NOMO-1 treated with DMSO at 0.1 percent for 48 hours (cell line): ENCODE measurements at regions not wholly inside any gene's neighbourhood (a gene's known extent, or its start where the extent isn't known, plus 50 kb on each side); places are given as distances from the start of the nearest gene placed in this dataset.
A peak's percentile ranks its signal among the peaks of the same experiment; 100 is the strongest.

ENCODE experiments used
- DNase-seq: peaks from one replicate; lab custom pipeline; 2025; ENCODE audit not compliant: unreplicated experiment; lab: John Stamatoyannopoulos, UW

DNA sequence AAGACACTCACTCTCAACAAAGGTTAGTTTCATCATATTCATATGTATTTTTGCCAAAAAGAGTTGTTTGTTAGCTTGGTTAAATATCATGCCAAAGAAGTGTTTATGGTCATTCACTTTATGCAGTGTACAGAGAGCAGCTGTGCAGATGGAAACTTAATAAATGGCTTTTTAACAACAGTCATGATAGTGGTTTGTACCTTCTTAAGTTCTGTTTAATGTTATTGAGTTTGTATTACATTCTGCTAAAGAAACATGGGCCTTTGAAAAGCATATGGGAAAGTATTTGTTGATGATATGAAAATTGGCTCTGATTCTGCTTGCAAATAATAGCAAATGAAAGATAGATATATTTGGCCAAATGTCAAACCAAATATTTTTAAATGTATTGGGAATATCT is 607.3 kb downstream of the NCAM2 start:
- no peak for DNase-seq

- no peak for DNase-seq
These were observed 607.8 kb downstream of the NCAM2 start for GRCh38 chr21:21606041-21606440.

DNA sequence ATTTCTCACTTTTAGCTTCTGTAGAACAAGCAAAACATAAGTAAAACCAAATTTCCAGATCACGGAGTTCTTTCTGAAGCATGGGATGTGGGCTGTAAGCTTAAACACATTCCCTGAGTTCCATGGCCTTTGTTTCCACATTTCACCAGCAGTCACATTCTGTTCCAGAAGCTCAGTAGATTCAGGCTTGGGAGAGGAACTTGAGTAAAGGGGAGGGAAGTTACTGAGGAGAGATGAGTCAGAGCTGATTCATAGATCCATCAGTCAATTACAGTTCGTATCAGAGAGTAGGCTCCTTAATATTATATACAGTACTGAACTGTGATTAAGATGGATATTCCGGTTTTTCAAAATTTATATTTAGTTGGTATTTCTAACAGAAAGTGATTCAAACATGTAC is 614.3 kb downstream of the NCAM2 start:
- peak; percentile 3 for DNase-seq

DNA sequence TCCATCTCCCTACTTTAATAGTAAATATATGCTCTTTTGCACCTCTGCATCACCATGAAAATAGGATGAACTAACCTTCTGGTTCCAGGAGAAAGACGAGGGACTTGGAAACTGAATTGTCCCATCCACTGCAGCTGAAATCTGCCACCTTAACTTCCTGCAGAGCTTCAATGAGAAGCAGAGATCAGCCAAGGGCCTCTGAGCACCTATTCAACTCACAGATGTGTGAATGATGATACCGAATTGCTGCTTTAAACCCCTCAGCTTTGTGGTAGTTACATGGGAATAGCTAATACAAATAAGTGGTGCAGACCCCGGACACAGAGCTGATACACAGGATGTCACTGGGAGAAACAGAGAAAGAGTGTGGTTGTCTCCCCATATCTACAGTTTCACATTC is 616.8 kb downstream of the NCAM2 start:
- no peak for DNase-seq

- no peak for DNase-seq
These were observed 624.4 kb downstream of the NCAM2 start for GRCh38 chr21:21622460-21623234.

- no peak for DNase-seq
These were observed 626.5 kb downstream of the NCAM2 start for GRCh38 chr21:21624674-21625073.

DNA sequence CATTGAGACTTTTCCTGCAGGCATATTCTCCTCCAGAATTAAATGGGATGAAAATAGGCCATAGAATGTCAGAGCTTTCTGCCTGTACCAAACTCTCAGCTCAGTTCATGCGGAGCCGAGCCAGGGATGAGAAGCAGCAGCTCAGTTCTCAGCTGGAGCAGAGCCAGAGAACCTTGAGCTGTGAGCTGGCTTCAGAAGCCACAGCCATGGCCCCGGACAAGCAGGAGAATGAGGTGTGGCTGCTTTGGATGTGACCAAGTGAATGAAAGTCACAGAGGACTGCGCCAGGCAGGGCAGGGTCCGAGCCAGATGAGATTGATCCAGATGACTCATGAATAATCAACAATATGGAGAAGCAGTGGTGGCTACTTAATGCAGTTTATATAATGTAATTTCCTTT is 633.8 kb downstream of the NCAM2 start:
- DNase-seq, result no peak

GRCh38 chr21:21632926-21633325 is 634.7 kb downstream of the NCAM2 start:
- no peak for DNase-seq

- no peak for DNase-seq
These were observed 663.5 kb downstream of the NCAM2 start for GRCh38 chr21:21661741-21662140.

GRCh38 chr21:21662776-21663175 is 664.6 kb downstream of the NCAM2 start:
- DNase-seq, result no peak

DNA sequence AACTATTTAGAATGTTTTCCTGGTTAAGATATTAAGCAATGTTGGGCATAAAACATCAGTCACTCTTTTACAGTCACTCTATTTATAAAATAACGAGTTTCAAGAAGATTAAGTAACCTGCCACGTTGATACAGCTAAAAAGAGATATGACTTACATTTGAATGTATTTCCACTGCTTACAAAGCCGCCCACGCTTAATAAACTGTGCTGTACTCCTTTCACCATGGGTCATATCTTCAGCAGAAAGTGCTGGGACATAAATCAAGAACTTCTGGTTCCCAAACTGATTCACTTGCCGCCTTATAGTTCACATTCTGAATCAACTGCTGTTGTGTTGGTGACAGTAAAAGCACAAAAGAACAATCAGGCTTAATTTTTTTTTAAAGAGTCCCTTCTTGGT is 666.7 kb downstream of the NCAM2 start:
- no peak for DNase-seq

- DNase-seq, result no peak
These were observed 668.5 kb downstream of the NCAM2 start for GRCh38 chr21:21666689-21667088.

DNA sequence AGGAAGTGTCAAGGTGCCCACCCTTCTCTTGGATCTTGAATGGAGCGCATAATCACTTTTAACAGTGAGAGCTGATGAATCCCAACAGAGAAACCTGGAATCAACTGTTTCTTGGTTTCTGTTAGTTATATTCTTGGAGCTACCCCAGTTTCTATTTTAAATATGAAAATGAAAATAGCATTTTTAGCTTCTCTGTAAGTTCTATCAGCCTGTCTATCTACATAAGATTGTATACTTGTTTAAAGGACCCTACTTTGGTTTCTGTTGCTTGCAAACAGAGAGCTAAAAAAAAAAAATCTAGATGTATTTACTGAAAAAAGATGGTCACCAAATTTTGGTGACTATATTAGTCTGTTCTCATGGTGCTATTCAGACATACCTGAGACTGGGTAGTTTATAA is 670.0 kb downstream of the NCAM2 start:
- no peak for DNase-seq

DNA sequence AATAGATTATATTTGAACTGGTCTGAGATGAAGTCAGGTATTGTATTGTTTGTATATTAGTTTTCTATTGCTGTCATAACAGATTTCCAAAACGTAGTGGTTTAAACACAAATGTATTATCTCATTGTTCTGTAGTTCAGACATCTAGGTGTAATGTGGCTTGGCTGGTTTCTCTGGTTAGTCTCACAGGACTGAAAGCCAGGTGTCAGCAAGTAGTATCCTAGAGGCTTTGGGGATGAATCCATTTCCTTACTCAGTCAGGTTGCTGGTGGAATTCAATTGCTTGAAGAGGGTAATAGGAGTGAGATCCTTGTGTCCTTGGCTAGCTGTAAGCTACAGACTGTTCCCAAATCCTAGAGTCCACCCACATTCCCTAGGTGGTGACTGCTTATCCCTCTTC is 675.8 kb downstream of the NCAM2 start:
- no peak for DNase-seq

- no peak for DNase-seq
These were observed 677.4 kb downstream of the NCAM2 start for GRCh38 chr21:21675601-21676000.

DNA sequence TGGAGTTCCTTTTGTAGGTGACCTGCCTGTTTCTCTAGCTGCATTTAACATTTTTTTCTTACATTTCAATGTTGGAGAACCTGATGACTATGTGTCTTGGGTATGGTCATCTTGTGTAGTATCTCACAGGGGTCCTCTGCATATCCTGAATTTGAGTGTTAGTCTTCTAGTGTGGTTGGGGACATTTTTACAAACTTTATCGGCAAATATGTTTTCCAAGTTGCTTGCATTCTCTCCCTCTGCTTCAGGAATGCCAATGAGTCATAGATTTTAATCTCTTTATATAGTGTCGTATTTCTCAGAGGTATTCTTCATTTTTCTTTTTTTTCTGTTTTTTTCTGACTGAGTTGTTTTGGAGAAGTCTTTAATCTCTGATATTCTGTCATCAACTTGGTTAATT is 684.0 kb downstream of the NCAM2 start:
- no peak for DNase-seq

DNA sequence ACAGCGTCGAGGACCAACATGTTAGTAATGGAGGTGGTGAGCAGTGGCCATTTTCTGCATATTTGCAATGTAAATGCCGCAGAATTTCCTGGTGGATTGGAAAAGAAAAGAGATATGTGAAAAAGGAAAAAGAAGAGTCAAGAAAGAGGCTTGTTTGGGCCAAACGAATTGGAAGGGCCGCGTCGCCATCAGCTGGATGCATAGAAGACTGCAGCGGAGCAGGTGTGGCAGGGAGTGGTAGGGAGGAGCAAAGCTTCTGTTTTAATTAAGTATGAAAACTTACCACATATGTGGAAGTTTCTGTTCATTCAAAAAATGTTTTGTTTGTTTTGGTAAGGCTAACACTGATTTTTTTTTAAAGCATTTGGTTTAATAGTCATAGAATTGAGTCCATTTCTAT is 690.7 kb downstream of the NCAM2 start:
- DNase-seq, result peak; percentile 3

DNA sequence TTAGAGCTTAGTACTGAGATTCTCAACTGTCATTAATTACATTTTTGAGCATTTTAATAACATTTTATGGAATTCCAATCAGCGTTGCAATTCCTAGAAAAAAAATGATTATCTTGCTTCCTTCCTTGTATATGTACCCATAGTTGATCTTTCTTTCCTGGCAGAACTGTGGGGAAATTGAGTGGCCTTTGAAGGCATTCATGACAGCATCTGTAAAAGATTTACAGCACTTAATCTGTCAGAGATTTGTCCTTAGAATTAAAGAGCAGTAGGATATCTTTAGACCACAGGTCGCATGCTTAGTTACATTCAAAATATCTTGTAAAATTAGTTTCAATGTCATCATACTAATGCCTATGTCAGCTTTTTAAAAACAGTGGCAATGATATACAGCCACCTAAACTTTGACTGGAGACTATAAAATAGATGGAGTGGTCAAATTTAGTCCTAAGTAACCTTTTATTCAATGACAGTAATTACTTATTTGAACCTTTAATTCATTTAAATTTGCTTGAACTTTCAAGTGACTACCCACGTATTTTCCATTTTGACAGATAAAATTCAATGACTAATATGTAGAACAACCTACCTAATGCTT is 692.0 kb downstream of the NCAM2 start:
- no peak for DNase-seq

GRCh38 chr21:21712748-21713520 is 714.7 kb downstream of the NCAM2 start:
- DNase-seq, result no peak

GRCh38 chr21:21713651-21714180 is 715.5 kb downstream of the NCAM2 start:
- no peak for DNase-seq

GRCh38 chr21:21714426-21714825 is 716.2 kb downstream of the NCAM2 start:
- DNase-seq, result no peak
